Activated naive CD4-positive, alpha-beta T cell treated with anti-CD3 and anti-CD28 coated beads, Interleukin-2, amount 50 U/mL, for 24 hours (primary cell): ENCODE measurements at regions not wholly inside any gene's neighbourhood (a gene's known extent, or its start where the extent isn't known, plus 50 kb on each side); places are given as distances from the start of the nearest gene placed in this dataset.

ENCODE experiments used
- H3K27ac Mint-ChIP-seq: one replicate; pipeline ENCODE4 v1.8.0; 2021; ENCODE audit warnings: mild to moderate bottlenecking, mixed read lengths
- H3K27me3 Mint-ChIP-seq: one replicate; pipeline ENCODE4 v1.8.0; 2021; ENCODE audit warnings: mixed read lengths
- H3K36me3 Mint-ChIP-seq: one replicate; pipeline ENCODE4 v1.8.0; 2021; ENCODE audit warnings: mixed read lengths
- H3K4me1 Mint-ChIP-seq: one replicate; pipeline ENCODE4 v1.8.0; 2021; ENCODE audit warnings: mixed read lengths
- H3K4me3 Mint-ChIP-seq: one replicate; pipeline ENCODE4 v1.8.0; 2021; ENCODE audit warnings: mild to moderate bottlenecking, mixed read lengths
- H3K9me3 Mint-ChIP-seq: one replicate; pipeline ENCODE4 v1.8.0; 2021; ENCODE audit warnings: mixed read lengths

DNA sequence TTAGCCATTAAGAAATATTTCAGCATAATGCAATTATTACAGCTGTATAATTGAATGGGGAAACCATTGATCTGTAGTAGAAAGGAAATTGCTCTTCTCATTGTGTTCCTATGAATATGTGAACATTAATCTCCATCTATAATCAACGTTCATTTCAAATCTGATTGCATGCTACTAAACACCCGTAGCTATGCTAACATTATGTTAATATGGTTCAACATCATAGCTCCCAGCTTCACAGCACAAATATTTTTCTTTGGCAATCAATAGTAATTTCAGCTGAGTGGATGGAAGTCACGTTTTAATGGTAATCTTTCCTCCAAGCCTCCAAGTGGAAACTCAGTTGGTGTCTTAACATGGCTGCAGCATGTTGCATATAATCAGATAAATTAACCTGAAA, 454.4 kb downstream of the MAFB start:
- Mint-ChIP-seq H3K4me3 (no peak overlapping the region), H3K27me3 (peaks cover 6% of the 10 kb centered on the region), H3K9me3 (peaks cover 5% of the 10 kb centered on the region), H3K4me1 (no peaks in the 10 kb centered on the region), H3K27ac (no peak overlapping the region), H3K36me3 (no peaks in the 10 kb centered on the region)

DNA sequence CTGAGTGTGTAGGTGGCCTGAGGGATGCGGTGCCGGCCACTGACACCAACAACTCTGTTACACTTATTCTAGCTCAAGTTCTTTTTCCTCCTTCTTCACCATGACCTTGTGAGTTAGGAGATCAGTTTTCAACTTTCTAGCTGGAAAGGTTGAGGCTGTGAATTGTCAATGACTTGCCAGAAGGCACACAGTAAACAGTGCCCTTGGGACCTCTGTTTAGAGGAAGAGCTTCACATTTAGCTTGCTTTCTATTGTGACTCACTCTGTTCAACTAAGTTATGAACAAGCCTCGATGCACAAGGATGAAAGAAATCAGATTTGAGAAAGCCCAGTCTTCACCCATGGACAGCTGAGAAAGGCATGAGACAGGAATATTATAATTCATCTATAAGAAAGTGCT, 455.6 kb downstream of the MAFB start:
- H3K27me3 Mint-ChIP-seq, result peaks cover 7% of the 10 kb centered on the region

DNA sequence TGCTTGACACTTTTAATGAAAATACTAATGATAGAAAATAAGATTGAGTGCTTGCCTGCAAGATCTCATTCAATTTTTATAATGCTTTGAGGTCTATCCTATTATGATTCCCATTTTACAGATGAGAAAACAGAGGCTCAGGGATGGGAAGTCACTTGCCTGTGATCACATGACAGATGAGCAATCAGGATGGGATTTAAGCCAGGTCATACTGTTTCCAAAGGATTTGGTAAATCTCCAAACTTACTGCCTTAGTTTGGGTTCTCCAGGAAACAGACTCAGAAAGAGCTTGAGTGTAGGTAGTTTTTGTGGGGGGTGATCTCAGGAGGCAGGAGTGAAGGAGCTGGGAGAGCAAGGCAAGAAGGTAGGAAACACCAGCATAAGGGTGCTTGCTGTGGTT, 456.3 kb downstream of the MAFB start:
- Mint-ChIP-seq H3K27me3 (peaks cover 7% of the 10 kb centered on the region), H3K4me3 (no peak overlapping the region), H3K9me3 (peaks cover 5% of the 10 kb centered on the region), H3K36me3 (no peaks in the 10 kb centered on the region), H3K4me1 (no peaks in the 10 kb centered on the region), H3K27ac (no peak overlapping the region)

More for the DNA sequence above, 455.6 kb downstream of the MAFB start:
- H3K9me3 Mint-ChIP-seq, result peaks cover 5% of the 10 kb centered on the region
- H3K36me3 Mint-ChIP-seq, result no peaks in the 10 kb centered on the region
- H3K27ac Mint-ChIP-seq, result no peak overlapping the region
- no peaks in the 10 kb centered on the region for H3K4me1 Mint-ChIP-seq
- no peak overlapping the region for H3K4me3 Mint-ChIP-seq

DNA sequence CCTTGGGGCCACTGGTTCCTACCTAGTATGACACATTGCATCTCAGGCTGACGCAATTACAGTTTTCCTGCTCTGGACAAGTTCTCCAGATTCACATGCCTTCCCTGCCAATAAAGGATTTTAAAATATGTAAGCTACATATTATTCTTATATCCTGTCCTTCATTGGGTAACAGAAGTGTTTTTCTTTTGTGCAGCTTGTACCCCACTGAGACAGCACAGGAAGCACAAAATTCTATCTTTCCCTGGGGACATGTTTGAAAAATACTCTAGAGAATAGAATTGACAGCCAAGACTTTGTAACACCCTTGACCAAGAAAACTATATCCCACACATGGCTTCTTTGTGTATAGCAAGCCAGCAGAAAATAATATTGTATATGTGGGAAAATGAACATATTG, 456.8 kb downstream of the MAFB start:
- Mint-ChIP-seq H3K4me1 (no peaks in the 10 kb centered on the region), H3K27ac (no peak overlapping the region), H3K27me3 (peaks cover 7% of the 10 kb centered on the region), H3K9me3 (peaks cover 5% of the 10 kb centered on the region), H3K4me3 (no peak overlapping the region), H3K36me3 (no peaks in the 10 kb centered on the region)

DNA sequence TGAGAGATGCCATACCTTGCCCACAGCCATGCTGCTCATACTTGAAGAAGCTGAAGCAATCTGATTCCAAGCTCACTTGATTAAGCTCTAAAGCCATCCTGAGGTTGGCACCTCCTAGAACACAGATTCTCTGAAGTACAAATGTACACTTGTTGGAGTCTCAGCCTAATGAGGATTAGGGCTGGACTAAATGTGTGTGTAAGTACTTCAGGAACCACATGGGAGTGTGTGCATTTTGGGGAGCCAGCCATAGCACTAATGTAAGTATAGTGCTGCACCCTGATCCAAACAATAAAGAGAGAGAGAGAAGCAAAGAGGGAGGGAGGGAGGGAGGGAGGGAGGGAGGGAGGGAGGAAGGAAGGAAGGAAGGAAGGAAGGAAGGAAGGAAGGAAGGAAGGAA, 458.6 kb downstream of the MAFB start:
- Mint-ChIP-seq H3K4me1 (no peaks in the 10 kb centered on the region), H3K9me3 (no peaks in the 10 kb centered on the region), H3K4me3 (no peak overlapping the region), H3K27me3 (peaks cover 4% of the 10 kb centered on the region), H3K36me3 (no peaks in the 10 kb centered on the region), H3K27ac (no peak overlapping the region)

DNA sequence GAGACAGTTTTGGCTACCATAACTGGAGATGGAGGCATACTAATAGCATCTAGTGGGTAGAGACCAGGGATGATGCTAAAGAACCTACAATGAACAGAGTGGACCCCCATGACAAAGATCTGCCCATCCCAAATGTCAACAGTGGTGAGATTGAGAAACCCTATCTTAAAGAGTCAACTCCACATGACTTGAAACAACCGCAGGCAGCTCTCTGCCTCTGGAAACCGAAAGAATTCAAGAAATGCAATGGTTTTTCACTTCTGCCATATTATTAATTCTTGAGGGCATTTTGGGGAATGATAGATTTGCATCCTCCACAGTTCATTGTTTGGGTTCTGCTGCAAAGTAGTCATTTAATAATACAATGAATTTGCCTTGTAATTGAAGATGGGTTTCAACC, 463.4 kb downstream of the MAFB start:
- Mint-ChIP-seq H3K27me3 (peaks cover 4% of the 10 kb centered on the region), H3K36me3 (no peaks in the 10 kb centered on the region), H3K4me1 (no peaks in the 10 kb centered on the region), H3K27ac (no peak overlapping the region), H3K9me3 (peaks cover 4% of the 10 kb centered on the region), H3K4me3 (no peak overlapping the region)

DNA sequence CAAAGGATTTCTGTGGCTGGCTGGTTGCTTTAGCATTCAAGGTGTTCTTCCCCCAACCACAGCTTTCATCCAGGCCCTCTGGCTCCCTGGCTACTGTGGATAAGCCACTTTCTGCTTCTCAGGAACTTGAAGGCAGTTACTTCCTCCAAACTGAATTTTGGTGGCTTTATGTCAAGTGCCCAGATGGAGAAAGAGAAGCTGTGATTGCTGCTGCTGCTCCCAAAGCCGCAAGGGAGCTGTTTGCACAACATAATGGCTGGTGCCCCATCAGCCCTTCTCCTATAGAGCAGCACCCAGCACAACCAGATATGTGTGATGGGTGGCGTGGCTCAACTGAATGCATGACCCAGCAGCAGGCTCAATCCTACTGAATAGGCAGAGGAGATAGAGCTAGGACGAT, 465.2 kb downstream of the MAFB start:
- Mint-ChIP-seq H3K4me3 (no peak overlapping the region), H3K36me3 (no peaks in the 10 kb centered on the region), H3K4me1 (no peaks in the 10 kb centered on the region), H3K27me3 (peaks cover 3% of the 10 kb centered on the region), H3K9me3 (peaks cover 4% of the 10 kb centered on the region), H3K27ac (no peak overlapping the region)

DNA sequence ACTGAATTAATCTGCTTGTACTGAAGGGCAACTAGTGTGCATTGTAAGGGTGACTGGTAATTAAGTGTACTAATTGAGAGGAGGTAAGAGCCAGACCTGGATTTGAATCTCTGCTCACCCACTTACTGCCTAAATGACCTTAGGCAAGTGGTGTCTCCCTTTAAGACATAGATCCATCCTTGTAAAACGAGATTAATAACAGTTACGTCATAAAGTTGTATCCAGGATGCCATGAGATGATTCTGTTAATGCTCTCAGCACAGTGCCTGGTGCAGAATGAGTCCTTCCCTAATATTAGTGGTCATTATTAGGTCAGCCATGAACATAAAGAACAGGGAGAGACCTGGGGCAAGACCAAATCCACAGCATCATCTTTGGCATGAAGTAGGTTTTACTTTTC, 470.1 kb downstream of the MAFB start:
- Mint-ChIP-seq H3K36me3 (no peaks in the 10 kb centered on the region), H3K27ac (no peak overlapping the region), H3K27me3 (peaks cover 2% of the 10 kb centered on the region), H3K4me3 (no peak overlapping the region), H3K4me1 (no peaks in the 10 kb centered on the region), H3K9me3 (peaks cover 4% of the 10 kb centered on the region)

DNA sequence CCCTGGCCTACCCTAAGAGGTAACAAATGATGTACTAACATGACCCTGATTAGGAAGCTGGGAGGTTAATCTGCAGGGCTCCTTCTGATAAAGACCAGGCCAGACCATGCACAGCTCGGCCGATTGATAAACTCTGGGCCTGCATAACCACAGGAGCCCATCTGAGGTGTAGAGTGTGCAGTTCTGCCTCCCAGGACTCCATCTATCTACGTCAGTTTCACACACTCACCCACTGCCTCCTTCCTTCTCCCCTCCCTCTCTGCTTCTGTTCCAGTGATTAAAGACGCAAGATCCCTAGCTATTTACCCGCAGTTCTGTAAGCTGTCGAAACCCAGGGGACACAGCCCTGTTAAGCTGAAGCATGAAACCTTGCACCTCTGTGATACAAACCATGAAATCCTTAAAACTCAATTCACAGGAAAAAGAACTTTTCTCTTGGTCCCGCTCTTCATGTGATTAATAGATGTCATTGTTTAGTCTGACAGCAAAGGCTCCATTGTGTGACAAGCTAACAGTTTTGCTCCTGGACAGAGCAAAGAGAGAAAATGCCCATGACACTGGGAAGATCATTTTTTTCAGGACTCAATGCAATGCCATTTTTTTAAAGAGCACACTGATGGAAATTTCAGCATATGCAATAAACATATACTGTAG, 470.6 kb downstream of the MAFB start:
- peaks cover 2% of the 10 kb centered on the region for H3K27me3 Mint-ChIP-seq
- peaks cover 4% of the 10 kb centered on the region for H3K9me3 Mint-ChIP-seq
- H3K4me1 Mint-ChIP-seq, result no peaks in the 10 kb centered on the region
- no peak overlapping the region for H3K27ac Mint-ChIP-seq
- no peak overlapping the region for H3K4me3 Mint-ChIP-seq
- no peaks in the 10 kb centered on the region for H3K36me3 Mint-ChIP-seq

DNA sequence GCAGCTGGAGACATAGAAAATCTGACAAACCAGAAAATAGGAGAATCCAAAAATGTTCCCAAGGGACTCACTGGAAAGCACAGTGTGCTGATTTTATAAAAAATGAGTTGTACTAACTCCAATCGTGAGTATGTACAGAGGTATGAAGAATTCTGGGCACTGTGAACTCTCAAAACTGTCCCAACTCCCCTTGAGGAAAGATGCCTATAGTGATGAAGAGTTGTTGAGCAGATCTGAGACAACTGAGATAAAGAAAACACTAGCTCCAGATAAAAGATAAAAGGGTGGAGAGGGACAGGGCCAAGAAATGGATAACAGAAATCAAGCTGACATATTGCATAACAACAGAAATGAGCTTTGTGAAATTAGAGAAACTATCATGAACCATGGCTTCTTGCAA, 481.4 kb downstream of the MAFB start:
- Mint-ChIP-seq H3K27me3 (no peaks in the 10 kb centered on the region), H3K27ac (no peak overlapping the region), H3K4me3 (no peak overlapping the region), H3K9me3 (peaks cover 5% of the 10 kb centered on the region), H3K4me1 (no peaks in the 10 kb centered on the region), H3K36me3 (no peaks in the 10 kb centered on the region)

DNA sequence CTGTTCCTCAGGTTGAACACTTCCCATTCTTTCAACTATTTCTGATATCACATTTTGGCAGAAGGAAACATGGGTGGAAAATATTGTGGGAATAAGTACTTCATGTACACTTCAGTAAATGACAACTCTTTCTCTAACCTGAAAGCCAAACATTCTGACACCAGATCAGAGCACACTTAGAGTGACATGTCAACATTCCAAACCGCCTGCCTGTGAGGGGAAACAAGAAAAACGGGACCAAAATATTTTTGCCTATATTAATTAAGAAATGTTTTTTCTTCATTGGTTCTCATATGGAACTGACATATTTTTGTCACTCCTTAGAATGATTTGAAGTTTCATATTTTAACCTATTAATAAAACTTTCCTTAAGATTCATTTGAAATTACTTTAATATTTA, 483.1 kb downstream of the MAFB start:
- H3K27me3 Mint-ChIP-seq, result no peaks in the 10 kb centered on the region
- H3K4me1 Mint-ChIP-seq, result no peaks in the 10 kb centered on the region
- H3K36me3 Mint-ChIP-seq, result no peaks in the 10 kb centered on the region
- peaks cover 5% of the 10 kb centered on the region for H3K9me3 Mint-ChIP-seq
- H3K4me3 Mint-ChIP-seq, result no peak overlapping the region
- no peak overlapping the region for H3K27ac Mint-ChIP-seq

DNA sequence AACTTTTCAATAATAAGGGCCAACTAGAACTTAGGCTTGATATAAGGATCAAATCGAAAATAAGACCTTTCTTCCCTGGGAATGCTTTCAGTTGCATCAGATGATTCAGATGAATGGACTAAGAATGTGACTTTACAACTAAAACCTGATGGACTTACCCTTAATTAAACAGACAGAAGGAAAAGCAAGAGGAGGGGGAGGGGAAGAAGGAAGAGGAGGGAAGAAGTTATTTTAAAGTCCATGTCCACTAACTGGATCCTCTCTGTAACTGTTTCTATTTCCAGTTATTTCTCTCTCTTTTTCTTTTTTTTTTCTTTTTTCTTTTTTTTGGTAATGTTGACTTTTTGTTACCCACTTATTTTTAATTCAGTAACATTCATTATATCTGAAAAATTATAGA, 486.0 kb downstream of the MAFB start:
- H3K36me3 Mint-ChIP-seq, result no peaks in the 10 kb centered on the region
- H3K27ac Mint-ChIP-seq, result no peak overlapping the region
- H3K27me3 Mint-ChIP-seq, result no peaks in the 10 kb centered on the region
- peaks cover 4% of the 10 kb centered on the region for H3K9me3 Mint-ChIP-seq
- no peak overlapping the region for H3K4me3 Mint-ChIP-seq
- no peaks in the 10 kb centered on the region for H3K4me1 Mint-ChIP-seq

DNA sequence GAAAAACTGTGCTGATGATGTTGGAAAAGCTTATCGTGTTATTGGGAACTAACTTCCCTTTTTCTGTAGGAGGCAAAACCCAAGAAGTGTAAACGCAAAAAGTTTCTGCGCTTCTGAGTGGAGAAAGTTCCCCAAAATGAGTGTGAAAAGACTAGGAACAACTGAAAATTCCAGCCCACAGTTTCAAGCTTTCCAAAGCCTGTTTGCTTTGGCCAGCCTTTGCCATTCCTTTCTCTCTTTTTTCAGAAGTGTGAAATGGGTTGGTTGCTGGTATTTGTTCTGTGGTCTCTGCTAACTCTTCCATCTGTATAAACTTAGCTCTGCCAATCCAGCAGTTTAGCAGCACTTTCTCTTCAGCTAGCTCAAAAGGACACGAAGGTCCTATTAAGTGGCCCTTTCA, 491.3 kb downstream of the MAFB start:
- no peak overlapping the region for H3K4me3 Mint-ChIP-seq
- peaks cover 1% of the 10 kb centered on the region for H3K27me3 Mint-ChIP-seq
- peaks cover 3% of the 10 kb centered on the region for H3K9me3 Mint-ChIP-seq
- H3K27ac Mint-ChIP-seq, result no peak overlapping the region
- H3K4me1 Mint-ChIP-seq, result no peaks in the 10 kb centered on the region
- no peaks in the 10 kb centered on the region for H3K36me3 Mint-ChIP-seq

DNA sequence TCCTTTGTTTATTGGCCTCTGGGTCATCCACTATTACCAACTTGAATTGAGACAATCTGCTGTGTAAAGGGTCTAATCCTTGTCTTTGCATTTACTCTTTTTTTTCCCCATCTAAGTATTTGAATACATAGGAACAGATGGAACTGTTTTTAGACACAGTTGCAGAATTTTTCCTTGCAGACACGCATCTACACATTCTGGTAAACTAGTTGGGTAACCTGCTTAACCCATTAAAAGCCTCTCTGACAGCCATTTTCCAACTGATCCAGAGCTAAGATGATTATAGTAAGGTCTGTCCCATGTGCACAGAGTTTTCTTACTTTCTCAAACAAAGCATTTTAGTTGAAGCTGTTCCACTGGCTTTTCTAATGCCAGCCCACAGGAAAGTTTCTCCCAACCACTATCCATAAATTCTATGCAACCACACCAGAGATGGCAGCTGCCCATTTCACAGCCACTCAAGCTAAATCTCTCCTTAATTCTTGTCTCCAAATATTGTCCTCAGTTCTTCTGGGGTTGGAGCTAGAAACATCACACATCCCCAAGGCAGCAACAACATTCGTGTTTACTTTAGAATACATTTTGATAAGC, 492.1 kb downstream of the MAFB start:
- no peaks in the 10 kb centered on the region for H3K4me1 Mint-ChIP-seq
- no peaks in the 10 kb centered on the region for H3K36me3 Mint-ChIP-seq
- H3K27me3 Mint-ChIP-seq, result peaks cover 1% of the 10 kb centered on the region
- H3K4me3 Mint-ChIP-seq, result no peak overlapping the region
- H3K27ac Mint-ChIP-seq, result no peak overlapping the region
- H3K9me3 Mint-ChIP-seq, result peaks cover 3% of the 10 kb centered on the region

DNA sequence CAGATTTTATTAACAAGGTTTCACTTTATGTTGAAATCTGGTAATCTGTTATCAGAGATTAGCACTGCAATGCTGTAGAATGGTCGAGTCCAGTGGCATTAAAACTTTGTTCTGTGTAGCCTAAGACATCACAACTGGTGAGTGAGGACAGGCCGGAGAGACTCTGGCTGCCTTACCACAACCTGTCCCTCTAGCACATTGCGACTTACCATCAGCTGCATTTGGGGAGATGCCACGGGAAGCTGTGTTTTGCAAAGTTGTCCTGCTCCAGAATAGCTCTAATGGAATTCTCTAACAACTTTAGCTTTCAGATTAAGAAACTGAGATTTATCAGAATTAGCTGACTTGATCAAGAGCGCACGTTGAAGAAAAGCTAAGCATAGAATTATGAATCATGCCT, 493.3 kb downstream of the MAFB start:
- Mint-ChIP-seq H3K27me3 (peaks cover 1% of the 10 kb centered on the region), H3K4me1 (no peaks in the 10 kb centered on the region), H3K9me3 (peaks cover 3% of the 10 kb centered on the region), H3K27ac (no peak overlapping the region), H3K36me3 (no peaks in the 10 kb centered on the region), H3K4me3 (no peak overlapping the region)

DNA sequence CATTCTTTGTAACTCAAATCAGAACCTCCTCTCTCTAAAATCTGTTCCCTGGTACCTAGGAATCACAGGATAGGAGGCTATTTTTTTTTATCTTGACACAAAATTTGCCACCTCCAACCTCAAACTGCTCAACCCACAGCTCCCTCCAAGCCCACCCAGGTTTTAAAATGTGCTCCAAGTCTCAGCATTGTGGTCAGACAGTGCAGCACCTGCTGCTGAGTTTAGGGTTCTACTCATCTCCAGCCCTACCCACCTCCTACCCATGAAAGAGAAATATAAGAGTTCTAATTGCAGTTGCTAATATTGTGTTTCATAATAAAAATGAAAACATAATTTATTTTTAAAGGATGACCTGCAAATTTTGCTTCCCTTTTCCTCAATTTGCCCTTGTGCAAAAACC, 496.5 kb downstream of the MAFB start:
- peaks cover 7% of the 10 kb centered on the region for H3K27me3 Mint-ChIP-seq
- peaks cover 3% of the 10 kb centered on the region for H3K9me3 Mint-ChIP-seq
- no peak overlapping the region for H3K4me3 Mint-ChIP-seq
- H3K36me3 Mint-ChIP-seq, result no peaks in the 10 kb centered on the region
- no peaks in the 10 kb centered on the region for H3K4me1 Mint-ChIP-seq
- H3K27ac Mint-ChIP-seq, result no peak overlapping the region

DNA sequence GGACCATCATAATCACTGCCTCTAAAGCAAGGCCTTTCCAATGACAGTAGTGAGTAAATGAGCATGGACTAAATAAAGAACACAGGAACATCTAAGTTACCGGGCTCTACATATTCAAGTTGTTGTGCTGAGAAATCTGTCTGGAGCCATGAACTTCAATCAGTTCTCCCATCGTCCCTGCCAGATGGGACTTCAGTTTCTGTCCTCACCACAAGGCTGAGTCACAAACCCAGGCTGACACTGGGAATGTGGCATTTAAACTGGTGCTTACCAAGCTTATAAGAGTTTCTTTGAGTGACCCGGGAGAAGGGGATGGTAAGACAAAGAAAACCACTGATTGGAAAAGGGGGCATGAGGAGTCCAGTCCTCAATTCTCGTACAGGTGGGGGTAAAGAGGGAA, 497.0 kb downstream of the MAFB start:
- Mint-ChIP-seq H3K36me3 (no peaks in the 10 kb centered on the region), H3K27ac (no peak overlapping the region), H3K4me1 (no peaks in the 10 kb centered on the region), H3K27me3 (peaks cover 7% of the 10 kb centered on the region), H3K4me3 (no peak overlapping the region), H3K9me3 (peaks cover 3% of the 10 kb centered on the region)
